T-cell (primary cell): ENCODE measurements at regions not wholly inside any gene's neighbourhood (a gene's known extent, or its start where the extent isn't known, plus 50 kb on each side); places are given as distances from the start of the nearest gene placed in this dataset.
A peak's percentile ranks its signal among the peaks of the same experiment; 100 is the strongest.

Source experiments
- ATAC-seq, 4 experiments: fragments of 200-7000 bp in 3 of 4; fragments of 150-1000 bp in 1 of 4; cut with Tn5 transposase; replicated peaks in 1 of 4; 1 replicate in 3 of 4; 2 replicates in 1 of 4; pipeline ENCODE4 v1.10.0; 2021; ENCODE audit warnings: moderate library complexity in 3 of 4, mild to moderate bottlenecking in 2 of 4, moderate number of reproducible peaks in 1 of 4
- CTCF ChIA-PET, 2 donors: fragments of 300-600 bp; sonication (Branson Sonifier 250); formaldehyde crosslinking; loops; one replicate each; lab custom pipeline; 2022; ENCODE audit warnings: antibody characterized with exemption in 2 of 2; lab: Charles Lee
- POLR2A ChIA-PET, 2 donors: fragments of 300-600 bp; sonication (Branson Sonifier 250); formaldehyde crosslinking; loops; one replicate each; lab custom pipeline; 2022; ENCODE audit warnings: antibody characterized with exemption in 2 of 2; lab: Charles Lee
- DNase-seq, 35 experiments: peaks; one replicate each; pipeline versions ENCODE4 v3.0.0 to v3.0.0-alpha.2; 2013 to 2023
- H3K27ac ChIP-seq: one replicate; pipeline ENCODE4 v1.5.1; 2013; ENCODE audit warnings: low read length
- H3K27me3 ChIP-seq, 2 experiments: replicated peaks in 1 of 2; 1 replicate in 1 of 2; 2 replicates in 1 of 2; pipeline versions ENCODE4 v1.6.1 to v1.7.0; 2013; ENCODE audit warnings: low read length in 1 of 2, mixed read lengths in 1 of 2; ENCODE audit not compliant: control insufficient read depth in 2 of 2, insufficient read depth in 2 of 2; ENCODE audit errors: extremely low read depth in 1 of 2
- H3K36me3 ChIP-seq, 2 donors: 1 replicate in 1 of 2; 2 replicates in 1 of 2; pipeline versions ENCODE4 v1.6.1 to v1.7.0; 2013; ENCODE audit warnings: low read length in 1 of 2; ENCODE audit not compliant: control insufficient read depth in 2 of 2, insufficient read depth in 1 of 2; ENCODE audit errors: extremely low read depth in 1 of 2
- H3K4me1 ChIP-seq, 2 experiments: 1 replicate in 1 of 2; 2 replicates in 1 of 2; pipeline versions ENCODE4 v1.6.1 to v1.7.0; 2013; ENCODE audit warnings: low read length in 2 of 2, mixed read lengths in 1 of 2; ENCODE audit not compliant: insufficient read depth in 2 of 2, control insufficient read depth in 1 of 2; ENCODE audit errors: extremely low read depth in 1 of 2
- H3K4me3 ChIP-seq, 2 donors: 1 replicate in 1 of 2; 2 replicates in 1 of 2; pipeline versions ENCODE4 v1.5.1 to v1.7.0; 2013; ENCODE audit warnings: mild to moderate bottlenecking in 2 of 2, low read length in 1 of 2, moderate library complexity in 1 of 2; ENCODE audit not compliant: control insufficient read depth in 1 of 2; ENCODE audit errors: extremely low read depth in 1 of 2
- H3K9me3 ChIP-seq: 2 replicates; pipeline ENCODE4 v1.7.0; 2013
- H3K27ac Mint-ChIP-seq, 2 donors: one replicate each; pipeline ENCODE4 v1.8.0; 2020 to 2021; ENCODE audit warnings: mild to moderate bottlenecking in 2 of 2, mixed read lengths in 2 of 2
- H3K27me3 Mint-ChIP-seq, 2 donors: one replicate each; pipeline ENCODE4 v1.8.0; 2021 to 2022; ENCODE audit warnings: mixed read lengths in 2 of 2
- H3K36me3 Mint-ChIP-seq: one replicate; pipeline ENCODE4 v1.8.0; 2021; ENCODE audit warnings: mixed read lengths
- H3K4me1 Mint-ChIP-seq, 3 donors: one replicate each; pipeline ENCODE4 v1.8.0; 2020 to 2022; ENCODE audit warnings: mixed read lengths in 3 of 3, mild to moderate bottlenecking in 1 of 3
- H3K4me3 Mint-ChIP-seq, 3 donors: one replicate each; pipeline ENCODE4 v1.8.0; 2020 to 2022; ENCODE audit warnings: mild to moderate bottlenecking in 3 of 3, mixed read lengths in 3 of 3, moderate library complexity in 3 of 3
- H3K9me3 Mint-ChIP-seq, 3 donors: one replicate each; pipeline ENCODE4 v1.8.0; 2020 to 2022; ENCODE audit warnings: mixed read lengths in 3 of 3
- WGBS: methylation state at CpG from one replicate; pipeline ENCODE4 v1.1.5; 2013; ENCODE audit warnings: missing lambda C conversion rate; ENCODE audit not compliant: insufficient coverage; 5-methylcytosine and 5-hydroxymethylcytosine counted together

DNA sequence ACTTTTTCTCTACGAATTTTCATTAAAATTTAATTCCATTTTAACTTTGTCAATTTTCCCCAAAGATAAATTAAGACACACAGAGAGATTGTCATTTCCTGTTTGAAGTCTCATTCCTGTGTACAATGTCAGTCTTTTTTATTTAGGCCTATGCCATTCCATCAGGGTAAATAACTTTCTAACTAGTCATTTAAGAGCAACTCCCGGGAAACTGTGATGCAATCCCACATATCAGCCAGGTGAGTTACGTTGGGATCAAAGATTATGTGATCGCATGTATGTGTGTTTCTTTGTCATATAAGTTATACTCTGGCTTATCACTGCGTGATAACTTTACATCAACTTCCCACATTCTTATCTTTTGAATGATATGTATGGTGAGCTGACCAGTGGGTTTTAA, 86.1 kb upstream of the S1PR1 start:
- H3K9me3 ChIP-seq, result no peaks in the 10 kb centered on the region
- H3K27ac ChIP-seq, result no peak overlapping the region
- Mint-ChIP-seq H3K4me3 (no peak overlapping the region), H3K4me1 (peaks cover 0 to 11% (median 10%) of the 10 kb centered on the region in 3 donors), H3K27ac (no peak overlapping the region), H3K27me3 (no peaks in the 10 kb centered on the region), H3K9me3 (no peaks in the 10 kb centered on the region), H3K36me3 (no peaks in the 10 kb centered on the region)
- DNase-seq (no peak), ATAC-seq (no peak)
- WGBS, result no CpG with 5 or more reads among the region's 5 CpGs
- POLR2A ChIA-PET, result no interaction called here
- no peaks in the 10 kb centered on the region for H3K36me3 ChIP-seq
- CTCF ChIA-PET, result interaction anchor here in 1 of 2 donors (1.5 kb wide), 1 partner anchor 88 kb away, joined by 3 read pairs; no protein-coding TSS in a partner anchor
- peaks cover 0 to 9% of the 10 kb centered on the region in 2 experiments for H3K4me1 ChIP-seq
- H3K27me3 ChIP-seq, result no peaks in the 10 kb centered on the region
- H3K4me3 ChIP-seq, result no peak overlapping the region

- Mint-ChIP-seq H3K9me3 (no peaks in the 10 kb centered on the region), H3K27me3 (no peaks in the 10 kb centered on the region), H3K36me3 (no peaks in the 10 kb centered on the region), H3K4me1 (peaks cover 0 to 11% (median 11%) of the 10 kb centered on the region in 3 donors), H3K4me3 (no peak overlapping the region), H3K27ac (no peak overlapping the region)
- no peak for ATAC-seq
- DNase-seq, result no peak
- no peaks in the 10 kb centered on the region for H3K36me3 ChIP-seq
- POLR2A ChIA-PET, result interaction anchor here in 1 of 2 donors (0.6 kb wide), 1 partner anchor 110 kb away, joined by 7 read pairs; no protein-coding TSS in a partner anchor
- no CpG with 5 or more reads among the region's 4 CpGs for WGBS
- H3K27ac ChIP-seq, result no peak overlapping the region
- no peak overlapping the region for H3K4me3 ChIP-seq
- H3K9me3 ChIP-seq, result no peaks in the 10 kb centered on the region
- peaks cover 0 to 9% of the 10 kb centered on the region in 2 experiments for H3K4me1 ChIP-seq
- H3K27me3 ChIP-seq, result no peaks in the 10 kb centered on the region
- CTCF ChIA-PET, result interaction anchor here (0.8 to 1.5 kb wide), 2 partner anchors 88 to 138 kb away, joined by 3 read pairs; no protein-coding TSS in a partner anchor
Measured at GRCh38 chr1:101150266-101150665, 86.6 kb upstream of the S1PR1 start.

DNA sequence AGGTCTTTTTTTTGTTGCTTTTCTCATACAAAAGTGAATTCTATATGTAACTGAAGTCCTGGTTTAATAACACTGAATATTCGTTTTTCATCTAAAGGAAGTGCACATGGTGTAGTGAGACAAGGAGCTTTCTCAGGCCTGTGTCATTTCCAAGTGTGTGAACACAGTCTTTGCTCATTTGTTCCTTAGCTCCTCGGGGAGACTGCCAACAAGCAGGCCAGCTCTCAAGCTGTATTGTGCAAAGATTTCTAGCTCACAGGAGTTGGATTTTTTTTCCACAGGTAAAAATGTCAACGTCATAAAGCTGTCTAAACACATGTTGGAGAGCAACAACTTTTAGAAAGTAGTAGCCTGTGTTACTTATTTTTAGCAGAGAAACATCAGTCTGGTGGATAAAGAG, 87.8 kb upstream of the S1PR1 start:
- Mint-ChIP-seq H3K9me3 (no peaks in the 10 kb centered on the region), H3K36me3 (no peaks in the 10 kb centered on the region), H3K4me3 (no peak overlapping the region), H3K4me1 (peaks cover 0 to 13% (median 11%) of the 10 kb centered on the region in 3 donors), H3K27me3 (no peaks in the 10 kb centered on the region), H3K27ac (no peak overlapping the region)
- Histone ChIP-seq H3K9me3 (no peaks in the 10 kb centered on the region), H3K36me3 (no peaks in the 10 kb centered on the region), H3K27me3 (no peaks in the 10 kb centered on the region), H3K4me3 (no peak overlapping the region), H3K4me1 (peaks cover 0 to 9% of the 10 kb centered on the region in 2 experiments), H3K27ac (no peak overlapping the region)
- ATAC-seq, result no peak
- DNase-seq, result no peak
- ChIA-PET POLR2A (interaction anchor here in 1 of 2 donors (0.9 kb wide), 1 partner anchor 108 kb away, joined by 3 read pairs; no protein-coding TSS in a partner anchor), CTCF (no interaction called here)
- WGBS, result 44% methylated on average over 1 of the region's 3 CpGs

GRCh38 chr1:101147381-101147780, 89.4 kb upstream of the S1PR1 start:
- DNase-seq, result no peak
- H3K4me1 ChIP-seq, result peaks cover 0 to 9% of the 10 kb centered on the region in 2 experiments
- Mint-ChIP-seq H3K36me3 (no peaks in the 10 kb centered on the region), H3K27me3 (no peaks in the 10 kb centered on the region), H3K27ac (no peak overlapping the region), H3K4me1 (peaks cover 0 to 13% (median 9%) of the 10 kb centered on the region in 3 donors), H3K9me3 (peaks cover 0 to 5% (median 0%) of the 10 kb centered on the region in 3 donors), H3K4me3 (no peak overlapping the region)
- no peak overlapping the region for H3K4me3 ChIP-seq
- POLR2A ChIA-PET, result interaction anchor here in 1 of 2 donors (0.7 kb wide), 1 partner anchor 20 kb away, joined by 3 read pairs; no protein-coding TSS in a partner anchor
- H3K27me3 ChIP-seq, result no peaks in the 10 kb centered on the region
- no peaks in the 10 kb centered on the region for H3K9me3 ChIP-seq
- CTCF ChIA-PET, result interaction anchor here in 1 of 2 donors (0.5 kb wide), 1 partner anchor 40 kb away, joined by 4 read pairs; no protein-coding TSS in a partner anchor
- ATAC-seq, result no peak
- H3K36me3 ChIP-seq, result no peaks in the 10 kb centered on the region
- H3K27ac ChIP-seq, result no peak overlapping the region
- no CpG with 5 or more reads among the region's 3 CpGs for WGBS

DNA sequence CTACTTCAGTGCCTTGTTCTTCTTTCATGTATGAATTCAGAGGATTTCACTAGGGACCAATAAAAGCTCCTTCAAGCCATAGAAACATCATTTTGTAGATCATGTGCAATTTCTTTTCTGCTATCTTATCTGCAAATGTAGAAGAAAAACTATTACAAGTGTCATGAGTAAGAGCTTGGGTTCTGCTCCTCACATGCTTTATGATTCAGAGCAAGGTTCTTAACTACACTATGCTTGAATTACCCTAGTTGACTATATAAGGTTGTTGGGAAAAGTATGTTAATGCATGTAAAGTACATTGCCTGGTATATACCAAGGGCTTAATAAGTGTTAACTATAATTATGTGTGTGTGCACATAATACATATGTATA, 91.4 kb upstream of the S1PR1 start:
- Histone ChIP-seq H3K27ac (no peak overlapping the region), H3K27me3 (no peaks in the 10 kb centered on the region), H3K4me1 (peaks cover 0 to 6% of the 10 kb centered on the region in 2 experiments), H3K9me3 (no peaks in the 10 kb centered on the region), H3K36me3 (no peaks in the 10 kb centered on the region), H3K4me3 (no peak overlapping the region)
- Mint-ChIP-seq H3K27me3 (no peaks in the 10 kb centered on the region), H3K9me3 (peaks cover 0 to 5% (median 0%) of the 10 kb centered on the region in 3 donors), H3K4me1 (peaks cover 0 to 10% (median 3%) of the 10 kb centered on the region in 3 donors), H3K4me3 (no peak overlapping the region), H3K27ac (peak overlapping the region in 1 of 2 donors; percentile 34), H3K36me3 (no peaks in the 10 kb centered on the region)
- CTCF ChIA-PET, result interaction anchor here in 1 of 2 donors (0.5 to 1.6 kb wide), 2 partner anchors 8 to 123 kb away, joined by 5 read pairs; no protein-coding TSS in a partner anchor
- ATAC-seq, result no peak
- no peak for DNase-seq
- POLR2A ChIA-PET, result interaction anchor here (0.6 to 1.1 kb wide), 2 partner anchors 19 to 80 kb away, joined by 3 to 5 read pairs; no protein-coding TSS in a partner anchor

- H3K36me3 ChIP-seq, result no peaks in the 10 kb centered on the region
- H3K27ac ChIP-seq, result no peak overlapping the region
- H3K4me3 ChIP-seq, result no peak overlapping the region
- H3K27ac Mint-ChIP-seq, result peak overlapping the region in 1 of 2 donors; percentile 34
- peaks cover 0 to 4% of the 10 kb centered on the region in 2 experiments for H3K4me1 ChIP-seq
- CTCF ChIA-PET, result interaction anchor here in 1 of 2 donors (1.6 kb wide), 1 partner anchor 8 kb away, joined by 5 read pairs; no protein-coding TSS in a partner anchor
- H3K9me3 ChIP-seq, result no peaks in the 10 kb centered on the region
- H3K9me3 Mint-ChIP-seq, result peaks cover 0 to 5% (median 0%) of the 10 kb centered on the region in 3 donors
- no peak for DNase-seq
- H3K27me3 ChIP-seq, result no peaks in the 10 kb centered on the region
- POLR2A ChIA-PET, result interaction anchor here in 1 of 2 donors (0.6 kb wide), 1 partner anchor 81 kb away, joined by 5 read pairs; no protein-coding TSS in a partner anchor
- H3K4me3 Mint-ChIP-seq, result no peak overlapping the region
- no peak for ATAC-seq
- WGBS, result no CpG with 5 or more reads among the region's 5 CpGs
- H3K36me3 Mint-ChIP-seq, result no peaks in the 10 kb centered on the region
- H3K4me1 Mint-ChIP-seq, result peaks cover 5 to 11% (median 8%) of the 10 kb centered on the region in 3 donors
- H3K27me3 Mint-ChIP-seq, result no peaks in the 10 kb centered on the region
Measured at GRCh38 chr1:101144671-101145448, 92.0 kb upstream of the S1PR1 start.
